Hepatic stellate cell (primary cell): ENCODE measurements at regions not wholly inside any gene's neighbourhood (a gene's known extent, or its start where the extent isn't known, plus 50 kb on each side); places are given as distances from the start of the nearest gene placed in this dataset.
"Not testable (repeated sequence)": the region's sequence is repeated elsewhere in the genome, so short reads cannot be mapped to it uniquely, and the experiment has no call there.

ENCODE experiments used
- DNase-seq: peaks from one replicate; pipeline ENCODE4 v3.0.0; 2011; ENCODE audit warnings: low spot score

- no peak for DNase-seq
Observed at GRCh38 chr6:159440911-159441703, 251.9 kb downstream of the SOD2 start.

GRCh38 chr6:159440349-159440748 is 252.7 kb downstream of the SOD2 start:
- no peak for DNase-seq

GRCh38 chr6:159439651-159440050 is 253.4 kb downstream of the SOD2 start:
- no peak for DNase-seq

GRCh38 chr6:159438106-159438505 is 254.9 kb downstream of the SOD2 start:
- no peak for DNase-seq

GRCh38 chr6:159436581-159436980 is 256.5 kb downstream of the SOD2 start:
- no peak for DNase-seq

GRCh38 chr6:159435701-159436100 is 257.3 kb downstream of the SOD2 start:
- DNase-seq: no peak

GRCh38 chr6:159434410-159434809 is 258.6 kb downstream of the SOD2 start:
- no peak for DNase-seq

- DNase-seq: no peak
Observed at GRCh38 chr6:159433550-159433949, 259.5 kb downstream of the SOD2 start.

- DNase-seq: no peak
Observed at GRCh38 chr6:159431750-159432149, 261.3 kb downstream of the SOD2 start.

- DNase-seq: no peak
Observed at GRCh38 chr6:159430323-159430722, 261.1 kb downstream of the FNDC1 start.

- no peak for DNase-seq
Observed at GRCh38 chr6:159429433-159429832, 260.2 kb downstream of the FNDC1 start.

- DNase-seq: no peak
Observed at GRCh38 chr6:159427771-159428170, 258.6 kb downstream of the FNDC1 start.

- DNase-seq: no peak
Observed at GRCh38 chr6:159427335-159427734, 258.1 kb downstream of the FNDC1 start.

GRCh38 chr6:159425421-159425820 is 256.2 kb downstream of the FNDC1 start:
- no peak for DNase-seq

GRCh38 chr6:159422041-159422984 is 253.1 kb downstream of the FNDC1 start:
- DNase-seq: no peak

- DNase-seq: no peak
Observed at GRCh38 chr6:159421586-159421985, 252.4 kb downstream of the FNDC1 start.

GRCh38 chr6:159418997-159419396 is 249.8 kb downstream of the FNDC1 start:
- DNase-seq: no peak

- DNase-seq: no peak
Observed at GRCh38 chr6:159416891-159417560, 247.8 kb downstream of the FNDC1 start.

- no peak for DNase-seq
Observed at GRCh38 chr6:159415540-159415939, 246.3 kb downstream of the FNDC1 start.

GRCh38 chr6:159414711-159415110 is 245.5 kb downstream of the FNDC1 start:
- no peak for DNase-seq

- not testable (repeated sequence) for DNase-seq
Observed at GRCh38 chr6:159407211-159407780, 238.1 kb downstream of the FNDC1 start.

- DNase-seq: no peak
Observed at GRCh38 chr6:159404296-159404695, 235.1 kb downstream of the FNDC1 start.
